ENCODE measurements at regions not wholly inside any gene's neighbourhood (a gene's known extent, or its start where the extent isn't known, plus 50 kb on each side); places are given as distances from the start of the nearest gene placed in this dataset.

- no peak for TF ChIP-seq CTCF (IDR thresholded peaks at IDR 0.05)
- TF ChIP-seq POLR2AphosphoS5 (IDR thresholded peaks at IDR 0.05) = no peak
Observed at GRCh38 chr13:72536714-72537394, 190.6 kb downstream of the MZT1 start.
